ENCODE measurements at regions not wholly inside any gene's neighbourhood (a gene's known extent, or its start where the extent isn't known, plus 50 kb on each side); places are given as distances from the start of the nearest gene placed in this dataset.
"Not testable (repeated sequence)": the region's sequence is repeated elsewhere in the genome, so short reads cannot be mapped to it uniquely, and the experiment has no call there.

DNA sequence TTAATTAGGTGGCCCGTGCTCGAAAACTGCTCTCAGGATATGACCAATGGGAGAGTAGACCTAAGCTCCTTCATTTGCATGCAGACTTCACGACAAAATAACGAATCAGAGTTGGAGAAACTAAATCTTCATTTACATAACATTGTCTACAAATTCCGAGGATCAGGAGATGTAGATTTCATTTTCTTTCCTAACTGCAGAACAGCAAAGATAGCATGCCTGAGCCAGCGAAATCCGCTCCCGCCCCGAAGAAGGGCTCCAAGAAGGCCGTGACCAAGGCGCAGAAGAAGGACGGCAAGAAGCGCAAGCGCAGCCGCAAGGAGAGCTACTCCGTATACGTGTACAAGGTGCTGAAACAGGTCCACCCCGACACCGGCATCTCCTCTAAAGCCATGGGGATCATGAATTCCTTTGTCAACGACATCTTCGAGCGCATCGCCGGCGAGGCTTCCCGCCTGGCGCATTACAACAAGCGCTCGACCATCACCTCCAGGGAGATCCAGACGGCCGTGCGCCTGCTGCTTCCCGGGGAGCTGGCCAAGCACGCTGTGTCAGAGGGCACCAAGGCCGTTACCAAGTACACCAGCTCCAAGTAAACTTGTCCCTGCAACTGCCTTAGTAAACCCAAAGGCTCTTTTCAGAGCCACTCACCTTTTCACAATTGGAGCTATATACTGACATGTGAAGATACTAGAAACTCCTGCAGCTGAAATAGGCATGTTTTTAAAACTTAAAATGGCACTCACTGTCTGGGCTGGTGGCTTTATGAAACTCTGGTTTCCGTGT, 96.5 kb downstream of the HFE start:
- Mint-ChIP-seq H3K36me3 (ENCODE audit: low read depth) (no peaks in the 10 kb centered on the region), H3K4me3 (peak overlapping the region; percentile 99), H3K27ac (peak overlapping the region; percentile 97), H3K4me1 (peaks cover 32% of the 10 kb centered on the region), H3K27me3 (no peaks in the 10 kb centered on the region)
- DNase-seq (peak in 2 of 3 donors; percentile 31 to 41), ATAC-seq (peak; percentile 89)
- no peaks in the 10 kb centered on the region for H3K9me3 ChIP-seq (ENCODE audit: control insufficient read depth, low read length, poor library complexity, severe bottlenecking)

GRCh38 chr6:26184367-26184891, 97.2 kb downstream of the HFE start:
- H3K27me3 Mint-ChIP-seq, result no peaks in the 10 kb centered on the region
- H3K36me3 Mint-ChIP-seq (ENCODE audit: low read depth), result no peaks in the 10 kb centered on the region
- H3K9me3 ChIP-seq (ENCODE audit: control insufficient read depth, low read length, poor library complexity, severe bottlenecking), result no peaks in the 10 kb centered on the region
- ATAC-seq, result no peak
- peak overlapping the region; percentile 97 for H3K27ac Mint-ChIP-seq
- DNase-seq, result no peak
- H3K4me3 Mint-ChIP-seq, result peak overlapping the region; percentile 99
- peaks cover 34% of the 10 kb centered on the region for H3K4me1 Mint-ChIP-seq

DNA sequence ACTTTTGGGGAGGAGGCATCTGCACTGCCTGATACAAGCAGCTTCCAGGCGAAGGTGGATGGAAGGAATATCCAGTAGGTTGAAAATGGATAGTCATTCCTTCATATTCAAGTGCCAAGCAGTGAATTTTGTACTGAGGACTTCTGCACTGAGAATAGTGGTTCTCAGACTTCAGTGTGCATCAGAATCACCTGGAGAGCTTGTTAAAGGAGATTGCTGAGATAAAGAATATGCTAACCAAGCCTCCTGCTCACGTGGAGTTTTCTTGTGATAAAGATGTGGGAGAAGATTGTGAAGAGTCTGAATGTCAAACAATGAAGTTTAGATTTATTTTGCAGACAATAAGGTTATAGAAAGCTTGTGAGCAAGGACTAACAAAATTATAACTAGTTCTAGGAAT, 97.8 kb downstream of the HFE start:
- no peak overlapping the region for H3K4me3 Mint-ChIP-seq
- no peaks in the 10 kb centered on the region for H3K27me3 Mint-ChIP-seq
- ATAC-seq (no peak), DNase-seq (no peak)
- peaks cover 34% of the 10 kb centered on the region for H3K4me1 Mint-ChIP-seq
- H3K36me3 Mint-ChIP-seq (ENCODE audit: low read depth), result no peaks in the 10 kb centered on the region
- no peaks in the 10 kb centered on the region for H3K9me3 ChIP-seq (ENCODE audit: control insufficient read depth, low read length, poor library complexity, severe bottlenecking)
- H3K27ac Mint-ChIP-seq, result no peak overlapping the region

DNA sequence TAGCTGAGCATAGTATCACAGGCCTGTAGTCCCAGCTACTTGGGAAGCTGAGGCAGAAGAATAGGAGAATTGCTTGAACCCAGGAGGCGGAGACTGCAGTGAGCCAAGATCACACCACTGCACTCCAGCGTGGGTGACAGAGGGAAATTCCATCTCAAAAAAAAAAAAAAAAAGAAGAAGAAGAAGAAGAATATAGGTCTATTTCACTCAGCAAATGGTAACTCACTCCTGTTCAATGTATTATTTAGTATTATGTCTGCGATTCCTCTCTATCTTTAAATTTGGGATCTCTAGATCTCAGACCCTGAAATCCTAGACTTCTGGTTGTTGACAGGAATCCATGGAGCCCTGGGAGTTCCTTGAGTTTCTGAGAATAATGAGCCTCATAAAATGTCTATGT, 98.6 kb downstream of the HFE start:
- peaks cover 30% of the 10 kb centered on the region for H3K4me1 Mint-ChIP-seq
- H3K4me3 Mint-ChIP-seq, result no peak overlapping the region
- ATAC-seq (no peak), DNase-seq (no peak)
- H3K9me3 ChIP-seq (ENCODE audit: control insufficient read depth, low read length, poor library complexity, severe bottlenecking), result no peaks in the 10 kb centered on the region
- H3K27ac Mint-ChIP-seq, result no peak overlapping the region
- H3K27me3 Mint-ChIP-seq, result no peaks in the 10 kb centered on the region
- no peaks in the 10 kb centered on the region for H3K36me3 Mint-ChIP-seq (ENCODE audit: low read depth)

DNA sequence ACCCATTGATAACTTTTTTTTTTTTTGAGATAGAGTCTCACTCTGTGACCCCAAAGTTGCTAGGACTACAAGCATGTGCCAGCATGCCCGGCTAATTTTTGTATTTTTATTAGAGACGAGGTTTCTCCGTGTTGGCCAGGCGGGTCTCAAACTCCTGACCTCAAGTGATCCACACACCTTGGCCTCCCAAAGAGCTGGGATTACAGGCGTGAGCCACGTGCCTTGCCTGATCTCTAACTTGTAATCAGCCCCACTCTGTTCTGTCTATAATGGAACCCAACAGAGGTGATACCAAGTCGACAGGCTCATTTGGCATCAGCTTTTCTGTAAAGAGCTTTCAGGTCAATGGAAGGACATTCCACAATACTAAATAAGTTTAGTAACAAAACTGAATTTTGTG, 99.4 kb downstream of the HFE start:
- DNase-seq (no peak), ATAC-seq (no peak)
- Mint-ChIP-seq H3K36me3 (ENCODE audit: low read depth) (no peaks in the 10 kb centered on the region), H3K27me3 (no peaks in the 10 kb centered on the region), H3K4me3 (no peak overlapping the region), H3K4me1 (peaks cover 24% of the 10 kb centered on the region), H3K27ac (no peak overlapping the region)
- H3K9me3 ChIP-seq (ENCODE audit: control insufficient read depth, low read length, poor library complexity, severe bottlenecking), result no peaks in the 10 kb centered on the region

DNA sequence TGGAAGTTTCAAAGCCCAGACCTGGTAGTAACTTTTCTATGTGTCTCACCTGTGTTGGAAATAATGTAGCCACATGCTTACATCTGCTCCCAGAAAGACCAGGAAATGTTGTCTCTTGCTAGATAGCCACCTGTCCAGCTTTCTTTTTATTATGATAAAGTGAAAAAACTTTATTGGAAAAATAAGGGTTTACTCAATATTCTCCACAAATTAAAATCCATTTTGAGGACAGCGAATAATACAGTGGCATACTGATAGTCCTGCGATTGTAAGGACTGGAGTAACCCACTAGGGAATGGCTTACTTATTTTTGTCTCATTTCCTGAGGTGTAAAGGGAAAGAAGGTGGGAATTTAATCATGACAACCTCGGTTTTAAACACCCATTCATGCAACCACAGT, 100.1 kb downstream of the HFE start:
- no peak overlapping the region for H3K4me3 Mint-ChIP-seq
- H3K9me3 ChIP-seq (ENCODE audit: control insufficient read depth, low read length, poor library complexity, severe bottlenecking), result no peaks in the 10 kb centered on the region
- H3K27ac Mint-ChIP-seq, result no peak overlapping the region
- DNase-seq (no peak), ATAC-seq (no peak)
- peaks cover 24% of the 10 kb centered on the region for H3K4me1 Mint-ChIP-seq
- H3K27me3 Mint-ChIP-seq, result no peaks in the 10 kb centered on the region
- H3K36me3 Mint-ChIP-seq (ENCODE audit: low read depth), result no peaks in the 10 kb centered on the region

DNA sequence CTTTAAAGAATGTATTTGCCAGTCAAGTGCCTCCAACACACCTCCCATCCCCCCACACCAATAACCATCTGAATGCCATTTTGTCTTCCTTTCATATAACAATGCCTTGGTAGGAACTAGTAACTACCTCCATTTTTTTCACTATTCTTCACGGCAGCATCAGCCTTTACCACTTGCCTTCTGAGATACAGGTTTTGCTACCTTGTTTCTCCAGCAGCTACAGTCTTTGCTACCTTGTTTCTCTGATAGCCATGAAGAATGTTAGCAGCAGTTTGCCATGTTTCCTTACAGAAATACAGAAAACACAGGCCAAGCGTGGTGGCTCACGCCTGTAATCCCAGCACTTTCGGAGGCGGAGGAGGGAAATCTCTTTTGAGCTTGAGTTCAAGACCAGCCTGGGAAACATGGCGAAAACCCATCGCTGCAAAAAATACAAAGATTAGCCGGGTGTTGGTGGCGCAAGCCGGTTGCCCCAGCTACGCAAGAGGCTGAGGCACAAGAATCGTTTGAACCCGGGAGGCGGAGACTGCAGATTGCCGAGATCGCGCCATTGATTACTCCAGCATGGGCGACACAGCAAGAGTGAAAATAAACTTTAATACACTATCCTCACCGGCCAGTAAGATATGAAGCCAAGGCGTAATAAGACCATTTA, 100.9 kb downstream of the HFE start:
- Mint-ChIP-seq H3K27ac (peak overlapping the region; percentile 91), H3K4me1 (peaks cover 24% of the 10 kb centered on the region)

GRCh38 chr6:26191512-26191911, 104.3 kb downstream of the HFE start:
- H3K27ac Mint-ChIP-seq; H3K27me3 Mint-ChIP-seq; H3K4me3 Mint-ChIP-seq; H3K36me3 Mint-ChIP-seq (ENCODE audit: low read depth); DNase-seq; ATAC-seq; H3K9me3 ChIP-seq (ENCODE audit: control insufficient read depth, low read length, poor library complexity, severe bottlenecking): not testable (repeated sequence)
- H3K4me1 Mint-ChIP-seq, result peaks cover 31% of the 10 kb centered on the region

More for the DNA sequence above, 100.9 kb downstream of the HFE start:
- H3K9me3 ChIP-seq (ENCODE audit: control insufficient read depth, low read length, poor library complexity, severe bottlenecking), result no peaks in the 10 kb centered on the region
- ATAC-seq (no peak), DNase-seq (no peak)
- Mint-ChIP-seq H3K27me3 (no peaks in the 10 kb centered on the region), H3K4me3 (peak overlapping the region; percentile 89), H3K36me3 (ENCODE audit: low read depth) (no peaks in the 10 kb centered on the region)

- no peak overlapping the region for H3K4me3 Mint-ChIP-seq
- H3K4me1 Mint-ChIP-seq, result peaks cover 31% of the 10 kb centered on the region
These were observed 106.5 kb downstream of the HFE start for GRCh38 chr6:26193467-26194328.

GRCh38 chr6:26194329-26194701, 107.1 kb downstream of the HFE start:
- no peaks in the 10 kb centered on the region for H3K9me3 ChIP-seq (ENCODE audit: control insufficient read depth, low read length, poor library complexity, severe bottlenecking)
- H3K4me1 Mint-ChIP-seq, result peaks cover 33% of the 10 kb centered on the region
- peak overlapping the region; percentile 99 for H3K27ac Mint-ChIP-seq
- no peaks in the 10 kb centered on the region for H3K27me3 Mint-ChIP-seq
- H3K36me3 Mint-ChIP-seq (ENCODE audit: low read depth), result no peaks in the 10 kb centered on the region
- H3K4me3 Mint-ChIP-seq, result no peak overlapping the region
- DNase-seq (no peak), ATAC-seq (no peak)

More at GRCh38 chr6:26193467-26194328, 106.5 kb downstream of the HFE start:
- DNase-seq (no peak), ATAC-seq (no peak)
- no peaks in the 10 kb centered on the region for H3K9me3 ChIP-seq (ENCODE audit: control insufficient read depth, low read length, poor library complexity, severe bottlenecking)
- Mint-ChIP-seq H3K27me3 (no peaks in the 10 kb centered on the region), H3K36me3 (ENCODE audit: low read depth) (no peaks in the 10 kb centered on the region), H3K27ac (peak overlapping the region; percentile 53)

GRCh38 chr6:26194816-26195375, 107.7 kb downstream of the HFE start:
- ATAC-seq, result no peak
- no peaks in the 10 kb centered on the region for H3K9me3 ChIP-seq (ENCODE audit: control insufficient read depth, low read length, poor library complexity, severe bottlenecking)
- Mint-ChIP-seq H3K27me3 (no peaks in the 10 kb centered on the region), H3K4me1 (peaks cover 39% of the 10 kb centered on the region), H3K27ac (peak overlapping the region; percentile 99), H3K36me3 (ENCODE audit: low read depth) (no peaks in the 10 kb centered on the region), H3K4me3 (peak overlapping the region; percentile 94)
- no peak for DNase-seq

DNA sequence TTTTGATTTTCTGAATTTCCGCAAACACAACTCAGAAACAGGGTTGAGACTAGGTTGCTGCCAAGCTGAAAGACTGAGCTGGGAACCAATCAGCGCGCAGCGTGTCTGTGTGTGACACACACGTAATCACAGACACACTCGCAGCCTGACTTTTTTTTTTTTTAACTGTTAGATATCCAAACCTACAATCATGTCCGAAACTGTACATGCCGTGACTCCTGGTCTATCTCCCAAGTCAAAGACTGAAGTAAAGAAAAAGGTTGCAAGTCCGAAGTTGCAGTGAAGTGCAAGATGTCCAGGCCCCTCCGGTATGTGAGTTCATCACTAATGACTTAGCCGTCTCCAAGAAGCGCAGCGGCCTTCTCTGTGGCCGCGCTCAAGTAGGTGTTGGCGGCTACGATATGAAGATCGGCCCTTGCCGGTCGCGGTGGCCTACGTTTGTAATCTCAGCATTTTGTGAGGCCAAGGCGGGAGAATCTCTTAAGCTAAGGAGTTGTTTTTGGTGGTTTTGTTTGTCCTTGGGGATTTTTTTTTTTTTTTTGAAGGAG, 108.2 kb downstream of the HFE start:
- no peaks in the 10 kb centered on the region for H3K9me3 ChIP-seq (ENCODE audit: control insufficient read depth, low read length, poor library complexity, severe bottlenecking)
- Mint-ChIP-seq H3K4me1 (peaks cover 41% of the 10 kb centered on the region), H3K27ac (peak overlapping the region; percentile 99), H3K36me3 (ENCODE audit: low read depth) (no peaks in the 10 kb centered on the region), H3K27me3 (no peaks in the 10 kb centered on the region), H3K4me3 (peak overlapping the region; percentile 94)
- peak; percentile 62 to 73 (median 63) for DNase-seq
- ATAC-seq, result peak; percentile 62

Measured in T-helper 17 cell (primary cell).